B cell (primary cell): ENCODE measurements at regions not wholly inside any gene's neighbourhood (a gene's known extent, or its start where the extent isn't known, plus 50 kb on each side); places are given as distances from the start of the nearest gene placed in this dataset.

ENCODE experiments used
- ATAC-seq: fragments of 200-7000 bp; cut with Tn5 transposase; one replicate; pipeline ENCODE4 v1.10.0; 2021; ENCODE audit warnings: low read depth, mild to moderate bottlenecking, moderate number of reproducible peaks, moderate library complexity
- CTCF ChIA-PET: fragments of 350-600 bp; sonication (Branson Sonifier 250); formaldehyde crosslinking; loops from one replicate; lab custom pipeline; 2021; ENCODE audit warnings: antibody characterized with exemption, inconsistent platforms; lab: Charles Lee
- POLR2A ChIA-PET: fragments of 350-600 bp; sonication (Branson Sonifier 250); formaldehyde crosslinking; loops from one replicate; lab custom pipeline; 2021; ENCODE audit warnings: antibody characterized with exemption; lab: Charles Lee
- DNase-seq: peaks from one replicate; pipeline ENCODE4 v3.0.0; 2013
- H2AFZ ChIP-seq: 2 replicates; pipeline ENCODE4 v1.6.1; 2012; ENCODE audit warnings: mild to moderate bottlenecking, low read depth, low read length; ENCODE audit not compliant: insufficient read depth, poor library complexity, severe bottlenecking
- H3K27ac ChIP-seq, 2 donors: 1 replicate in 1 of 2; 2 replicates in 1 of 2; pipeline ENCODE4 v1.5.1; 2012 to 2013; ENCODE audit warnings: low read length in 2 of 2, mild to moderate bottlenecking in 2 of 2, moderate library complexity in 1 of 2
- H3K27me3 ChIP-seq, 4 experiments: fragments of 200-600 bp in 1 of 4; sonication (generic) in 1 of 4; replicated peaks in 1 of 4; 1 replicate in 2 of 4; 2 replicates in 2 of 4; pipeline versions ENCODE4 v1.6.1 to v1.7.0; 2013 to 2016; ENCODE audit warnings: low read length in 3 of 4, mild to moderate bottlenecking in 2 of 4, mixed read lengths in 1 of 4, moderate library complexity in 1 of 4; ENCODE audit not compliant: insufficient read depth in 4 of 4, control insufficient read depth in 3 of 4; ENCODE audit errors: control extremely low read depth in 1 of 4
- H3K36me3 ChIP-seq, 2 experiments: replicated peaks in 1 of 2; 1 replicate in 1 of 2; 2 replicates in 1 of 2; pipeline versions ENCODE4 v1.6.1 to v1.7.1; 2013; ENCODE audit warnings: low read length in 1 of 2; ENCODE audit not compliant: insufficient read depth in 2 of 2, control insufficient read depth in 1 of 2; ENCODE audit errors: control extremely low read depth in 1 of 2, extremely low read depth in 1 of 2
- H3K4me1 ChIP-seq, 2 donors: fragments of 200-600 bp in 1 of 2; sonication (generic) in 1 of 2; 1 replicate in 1 of 2; 2 replicates in 1 of 2; pipeline versions ENCODE4 v1.5.1 to v1.6.1; 2013 to 2017; ENCODE audit warnings: low read length in 2 of 2; ENCODE audit not compliant: control insufficient read depth in 2 of 2, insufficient read depth in 2 of 2
- H3K4me2 ChIP-seq: replicated peaks from 2 replicates; pipeline ENCODE3; 2012; ENCODE audit warnings: mild to moderate bottlenecking, low read depth, low read length; ENCODE audit not compliant: poor library complexity, severe bottlenecking
- H3K4me3 ChIP-seq, 5 experiments: fragments of 200-600 bp in 1 of 5; sonication (generic) in 1 of 5; 1 replicate in 3 of 5; 2 replicates in 2 of 5; pipeline versions ENCODE4 v1.5.1 to v1.7.0; 2011 to 2016; ENCODE audit warnings: low read length in 4 of 5, mild to moderate bottlenecking in 4 of 5, low read depth in 2 of 5, control low read depth in 1 of 5, moderate library complexity in 1 of 5; ENCODE audit not compliant: insufficient read depth in 1 of 5; ENCODE audit errors: control extremely low read depth in 1 of 5, extremely low read depth in 1 of 5
- H3K79me2 ChIP-seq: fragments of 200-600 bp; sonication (generic); one replicate; pipeline ENCODE4 v1.6.0; 2016; ENCODE audit warnings: low read length; ENCODE audit not compliant: control insufficient read depth, insufficient read depth
- H3K9ac ChIP-seq: fragments of 200-600 bp; sonication (generic); 2 replicates; pipeline ENCODE4 v1.6.1; 2017; ENCODE audit warnings: mild to moderate bottlenecking, low read length, moderate library complexity
- H3K9me3 ChIP-seq, 3 donors: one replicate each; pipeline versions ENCODE4 v1.6.1 to v1.7.1; 2013; ENCODE audit warnings: low read length in 2 of 3; ENCODE audit not compliant: control insufficient read depth in 2 of 3, insufficient read depth in 1 of 3; ENCODE audit errors: control extremely low read depth in 1 of 3
- H4K20me1 ChIP-seq: 2 replicates; pipeline ENCODE4 v1.6.0; 2012; ENCODE audit warnings: mild to moderate bottlenecking, low read length; ENCODE audit not compliant: insufficient read depth, control insufficient read depth, poor library complexity, severe bottlenecking
- H3K27ac Mint-ChIP-seq: one replicate; pipeline ENCODE4 v1.8.0; 2021; ENCODE audit warnings: mixed read lengths
- H3K27me3 Mint-ChIP-seq: one replicate; pipeline ENCODE4 v1.8.0; 2021; ENCODE audit warnings: mixed read lengths
- H3K4me1 Mint-ChIP-seq: one replicate; pipeline ENCODE4 v1.8.0; 2021; ENCODE audit warnings: mixed read lengths
- H3K4me3 Mint-ChIP-seq: one replicate; pipeline ENCODE4 v1.8.0; 2021; ENCODE audit warnings: mixed read lengths
- H3K9me3 Mint-ChIP-seq: one replicate; pipeline ENCODE4 v1.8.0; 2022; ENCODE audit warnings: mixed read lengths; ENCODE audit not compliant: insufficient read depth
- EZH2 ChIP-seq: IDR thresholded peaks from 2 replicates; pipeline ENCODE4 v1.6.1; 2012; ENCODE audit warnings: borderline replicate concordance, low read depth, mild to moderate bottlenecking, moderate library complexity, low read length; ENCODE audit not compliant: insufficient read depth, poor library complexity, severe bottlenecking
- WGBS: methylation state at CpG from one replicate; pipeline ENCODE4 v1.1.5; 2013; ENCODE audit warnings: missing lambda C conversion rate; ENCODE audit not compliant: insufficient coverage; 5-methylcytosine and 5-hydroxymethylcytosine counted together
- intact Hi-C: fragments of 100-400 bp; cut with micrococcal nuclease; formaldehyde crosslinking; loops from one replicate; pipeline ENCODE4 v1.10.0; 2022
- TF ChIP-seq, protein P1 (sequence below): fragments of 200-600 bp; IDR thresholded peaks from one replicate; pipeline ENCODE4 v1.8.0; 2022; ENCODE audit warnings: antibody characterized with exemption, mild to moderate bottlenecking

DNA sequence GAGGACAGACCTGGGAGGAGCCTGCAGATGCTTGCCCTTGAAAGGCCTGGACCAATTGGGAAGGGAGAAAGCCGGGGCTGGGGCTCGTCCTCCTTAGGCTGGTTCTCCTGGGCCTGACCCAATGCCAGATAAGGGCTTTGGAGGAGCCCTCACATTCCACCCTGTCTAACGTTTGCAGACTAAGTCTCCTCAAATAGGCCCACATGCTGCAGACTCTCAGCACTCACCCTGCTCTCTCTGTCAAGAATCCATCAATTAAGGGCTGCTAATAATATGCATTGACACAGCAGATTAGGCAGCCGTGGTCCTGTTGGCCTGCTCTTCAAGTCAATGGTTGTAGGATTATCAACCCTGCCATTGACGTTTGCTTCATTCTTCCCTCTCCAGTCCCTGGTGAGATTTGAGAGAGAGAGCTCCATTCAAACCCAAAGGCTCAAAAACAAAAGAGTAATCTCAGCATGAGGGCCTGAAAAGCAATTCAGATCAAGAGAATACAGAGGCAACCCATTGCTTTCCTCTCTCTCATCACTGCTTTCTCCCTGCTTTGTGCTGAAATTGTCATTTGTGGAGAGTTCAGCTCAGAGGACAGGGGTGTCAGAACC, 167.6 kb downstream of the INSIG2 start:
- H3K4me2 ChIP-seq = no peak overlapping the region

DNA sequence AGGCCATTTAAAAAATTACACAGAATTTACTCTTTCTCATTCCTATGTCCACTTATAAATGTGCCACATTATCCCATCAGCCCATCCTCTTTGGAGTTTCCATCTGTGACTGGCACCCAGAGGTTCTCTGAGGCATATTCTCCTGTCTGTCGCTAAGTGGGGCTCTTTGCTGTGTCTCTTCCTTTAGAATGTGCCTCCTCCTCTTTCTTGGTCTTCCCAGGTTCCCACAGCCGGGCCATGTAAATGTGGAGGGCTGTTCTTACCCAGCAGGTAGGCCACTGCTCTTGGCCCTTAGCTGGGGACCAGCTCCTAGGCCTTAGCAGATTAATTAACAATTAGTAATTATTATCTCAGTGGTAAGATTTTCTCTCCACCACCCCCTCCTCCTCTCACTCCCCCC, 167.0 kb downstream of the INSIG2 start:
- POLR2A ChIA-PET = no interaction called here
- Histone ChIP-seq H3K4me1 (no peaks in the 10 kb centered on the region), H3K4me2 (no peak overlapping the region), H4K20me1 (no peaks in the 10 kb centered on the region), H3K9ac (no peak overlapping the region), H3K27me3 (peaks cover 0 to 4% (median 1%) of the 10 kb centered on the region in 4 experiments), H3K79me2 (no peaks in the 10 kb centered on the region), H3K4me3 (no peak overlapping the region), H3K9me3 (no peaks in the 10 kb centered on the region), H3K36me3 (no peaks in the 10 kb centered on the region), H3K27ac (no peak overlapping the region), H2AFZ (no peak overlapping the region)
- Mint-ChIP-seq H3K4me1 (no peaks in the 10 kb centered on the region), H3K9me3 (peaks cover 1% of the 10 kb centered on the region), H3K4me3 (no peak overlapping the region), H3K27ac (no peak overlapping the region), H3K27me3 (peaks cover 34% of the 10 kb centered on the region)
- intact Hi-C loops = no loop called here
- CTCF ChIA-PET = no interaction called here
- TF ChIP-seq, protein P1, sequence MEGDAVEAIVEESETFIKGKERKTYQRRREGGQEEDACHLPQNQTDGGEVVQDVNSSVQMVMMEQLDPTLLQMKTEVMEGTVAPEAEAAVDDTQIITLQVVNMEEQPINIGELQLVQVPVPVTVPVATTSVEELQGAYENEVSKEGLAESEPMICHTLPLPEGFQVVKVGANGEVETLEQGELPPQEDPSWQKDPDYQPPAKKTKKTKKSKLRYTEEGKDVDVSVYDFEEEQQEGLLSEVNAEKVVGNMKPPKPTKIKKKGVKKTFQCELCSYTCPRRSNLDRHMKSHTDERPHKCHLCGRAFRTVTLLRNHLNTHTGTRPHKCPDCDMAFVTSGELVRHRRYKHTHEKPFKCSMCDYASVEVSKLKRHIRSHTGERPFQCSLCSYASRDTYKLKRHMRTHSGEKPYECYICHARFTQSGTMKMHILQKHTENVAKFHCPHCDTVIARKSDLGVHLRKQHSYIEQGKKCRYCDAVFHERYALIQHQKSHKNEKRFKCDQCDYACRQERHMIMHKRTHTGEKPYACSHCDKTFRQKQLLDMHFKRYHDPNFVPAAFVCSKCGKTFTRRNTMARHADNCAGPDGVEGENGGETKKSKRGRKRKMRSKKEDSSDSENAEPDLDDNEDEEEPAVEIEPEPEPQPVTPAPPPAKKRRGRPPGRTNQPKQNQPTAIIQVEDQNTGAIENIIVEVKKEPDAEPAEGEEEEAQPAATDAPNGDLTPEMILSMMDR = no peak
- no peak for TF ChIP-seq EZH2
- ATAC-seq (no peak), DNase-seq (no peak)
- WGBS = no CpG with 5 or more reads among the region's 2 CpGs

More for the DNA sequence above, 167.6 kb downstream of the INSIG2 start:
- Histone ChIP-seq H3K27ac (no peak overlapping the region), H3K4me3 (no peak overlapping the region), H4K20me1 (no peaks in the 10 kb centered on the region), H3K27me3 (peaks cover 0 to 4% (median 1%) of the 10 kb centered on the region in 4 experiments), H3K79me2 (no peaks in the 10 kb centered on the region), H3K9ac (no peak overlapping the region), H3K9me3 (no peaks in the 10 kb centered on the region), H3K36me3 (no peaks in the 10 kb centered on the region), H3K4me1 (no peaks in the 10 kb centered on the region), H2AFZ (no peak overlapping the region)
- ATAC-seq = no peak
- Mint-ChIP-seq H3K4me1 (no peaks in the 10 kb centered on the region), H3K9me3 (peaks cover 2% of the 10 kb centered on the region), H3K4me3 (no peak overlapping the region), H3K27me3 (peaks cover 39% of the 10 kb centered on the region), H3K27ac (no peak overlapping the region)
- DNase-seq = no peak
- TF ChIP-seq, protein P1 = no peak
- TF ChIP-seq EZH2 = no peak
- intact Hi-C loops = no loop called here
- CTCF ChIA-PET = no interaction called here
- POLR2A ChIA-PET = no interaction called here
- 68% methylated on average over 4 of the region's 5 CpGs for WGBS
